GM06990 (cell line): ENCODE measurements at regions not wholly inside any gene's neighbourhood (a gene's known extent, or its start where the extent isn't known, plus 50 kb on each side); places are given as distances from the start of the nearest gene placed in this dataset.

ENCODE experiments used
- DNase-seq: peaks from one replicate; pipeline ENCODE4 v3.0.0-alpha.2; 2011; ENCODE audit not compliant: insufficient read length; ENCODE audit errors: extremely low read depth
- H3K27me3 ChIP-seq: replicated peaks from 2 replicates; pipeline ENCODE4 v1.6.0; 2011; ENCODE audit warnings: low read length; ENCODE audit not compliant: control insufficient read depth, insufficient read depth
- H3K36me3 ChIP-seq: 2 replicates; pipeline ENCODE4 v1.5.1; 2011; ENCODE audit warnings: low read length; ENCODE audit not compliant: control insufficient read depth, insufficient read depth
- H3K4me3 ChIP-seq: replicated peaks from 2 replicates; pipeline ENCODE4 v1.5.1; 2011; ENCODE audit warnings: low read depth, mild to moderate bottlenecking, control low read depth, low read length
- CTCF ChIP-seq: IDR thresholded peaks from 2 replicates; pipeline ENCODE4 v1.5.1; 2011; ENCODE audit warnings: low read length, control low read depth, mild to moderate bottlenecking, inconsistent platforms; ENCODE audit not compliant: insufficient read depth, poor library complexity, severe bottlenecking

GRCh38 chr14:27605282-27605681, 1007.4 kb upstream of the NOVA1 start:
- Histone ChIP-seq H3K36me3 (no peaks in the 10 kb centered on the region), H3K4me3 (no peak overlapping the region), H3K27me3 (no peaks in the 10 kb centered on the region)
- DNase-seq, result no peak
- no peak for TF ChIP-seq CTCF

GRCh38 chr14:27608377-27608776, 1010.5 kb upstream of the NOVA1 start:
- H3K4me3 ChIP-seq, result no peak overlapping the region
- no peak for TF ChIP-seq CTCF
- DNase-seq, result no peak

GRCh38 chr14:27612121-27612520, 1014.3 kb upstream of the NOVA1 start:
- Histone ChIP-seq H3K4me3 (no peak overlapping the region), H3K36me3 (no peaks in the 10 kb centered on the region), H3K27me3 (no peaks in the 10 kb centered on the region)
- no peak for TF ChIP-seq CTCF
- DNase-seq, result no peak

More at GRCh38 chr14:27608377-27608776, 1010.5 kb upstream of the NOVA1 start:
- H3K27me3 ChIP-seq, result no peaks in the 10 kb centered on the region
- H3K36me3 ChIP-seq, result no peaks in the 10 kb centered on the region

GRCh38 chr14:27613102-27613501, 1015.3 kb upstream of the NOVA1 start:
- Histone ChIP-seq H3K4me3 (no peak overlapping the region), H3K36me3 (no peaks in the 10 kb centered on the region), H3K27me3 (no peaks in the 10 kb centered on the region)
- DNase-seq, result no peak
- TF ChIP-seq CTCF, result no peak

- H3K36me3 ChIP-seq, result no peaks in the 10 kb centered on the region
- no peak overlapping the region for H3K4me3 ChIP-seq
- no peak for TF ChIP-seq CTCF
- no peak for DNase-seq
- no peaks in the 10 kb centered on the region for H3K27me3 ChIP-seq
Observed at GRCh38 chr14:27623782-27624181, 1025.9 kb upstream of the NOVA1 start.
